ENCODE measurements at regions not wholly inside any gene's neighbourhood (a gene's known extent, or its start where the extent isn't known, plus 50 kb on each side); places are given as distances from the start of the nearest gene placed in this dataset.

DNA sequence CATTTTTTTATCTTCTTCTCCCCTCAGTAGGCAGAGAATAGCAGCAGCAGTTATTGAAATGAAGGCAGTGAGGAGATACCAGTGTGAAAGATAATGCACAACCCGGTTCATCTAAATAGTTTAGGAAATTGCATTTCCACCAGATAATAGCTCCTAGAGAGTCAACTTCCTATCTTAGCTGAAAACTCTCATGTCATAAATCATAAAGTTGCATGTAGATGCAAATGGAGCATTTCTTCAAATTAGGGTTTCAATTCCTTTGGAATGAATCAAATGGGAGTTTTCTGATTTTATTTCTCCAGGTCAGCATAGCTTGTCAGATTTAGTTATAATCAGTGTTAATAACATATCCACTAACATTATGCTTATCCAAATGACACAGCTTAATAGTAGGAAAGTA is 335.3 kb downstream of the CNTNAP4 start:
- Mint-ChIP-seq H3K27ac (no peak overlapping the region), H3K36me3 (ENCODE audit: low read depth) (no peaks in the 10 kb centered on the region), H3K9me3 (no peaks in the 10 kb centered on the region), H3K4me3 (no peak overlapping the region), H3K4me1 (no peaks in the 10 kb centered on the region), H3K27me3 (no peaks in the 10 kb centered on the region)
- ATAC-seq = no peak
- no peak for DNase-seq

DNA sequence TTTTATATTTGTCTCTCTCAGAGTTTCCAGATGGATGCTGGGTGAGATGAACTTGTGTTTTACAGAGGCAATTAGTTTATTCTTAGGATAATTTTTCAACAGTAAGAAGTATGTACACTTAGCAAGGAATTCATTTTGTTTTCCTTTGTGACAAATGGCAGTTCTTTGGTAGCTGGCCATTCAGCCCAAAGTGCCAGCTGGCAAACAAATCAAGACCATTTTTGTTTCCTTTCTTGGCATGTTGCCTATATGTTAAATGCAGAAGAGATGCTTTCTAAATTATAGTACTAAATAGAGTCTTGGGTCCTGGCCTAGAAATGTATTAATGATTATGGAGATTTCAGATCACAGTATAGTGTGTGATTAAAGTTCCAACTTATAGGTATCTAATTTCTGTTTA is 337.1 kb downstream of the CNTNAP4 start:
- no peaks in the 10 kb centered on the region for H3K36me3 Mint-ChIP-seq (ENCODE audit: low read depth)
- no peaks in the 10 kb centered on the region for H3K4me1 Mint-ChIP-seq
- H3K27me3 Mint-ChIP-seq = no peaks in the 10 kb centered on the region
- no peak overlapping the region for H3K27ac Mint-ChIP-seq
- H3K9me3 Mint-ChIP-seq = no peaks in the 10 kb centered on the region
- no peak for DNase-seq
- ATAC-seq = no peak
- no peak overlapping the region for H3K4me3 Mint-ChIP-seq

DNA sequence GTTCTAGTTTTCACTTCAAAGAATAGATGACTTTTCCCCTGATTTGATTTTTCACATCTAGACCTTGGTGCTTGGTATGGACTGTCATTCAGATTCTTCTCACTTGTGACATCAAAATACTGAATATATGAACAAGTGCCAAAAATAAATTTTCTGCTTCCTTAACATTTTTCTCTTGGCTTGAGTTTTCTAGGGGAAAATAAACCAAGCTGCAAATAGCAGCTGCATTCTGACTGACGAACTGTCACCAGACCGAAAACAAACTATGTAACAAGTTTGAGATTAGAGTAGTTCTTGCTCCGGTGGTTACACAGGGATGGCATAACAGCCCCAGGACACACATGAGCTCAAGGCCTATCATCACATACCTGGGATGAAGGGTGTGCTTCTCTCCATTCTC is 345.7 kb downstream of the CNTNAP4 start:
- Mint-ChIP-seq H3K36me3 (ENCODE audit: low read depth) (no peaks in the 10 kb centered on the region), H3K4me3 (no peak overlapping the region), H3K27me3 (no peaks in the 10 kb centered on the region), H3K9me3 (peaks cover 4% of the 10 kb centered on the region), H3K27ac (no peak overlapping the region), H3K4me1 (no peaks in the 10 kb centered on the region)
- no peak for DNase-seq
- ATAC-seq = no peak

DNA sequence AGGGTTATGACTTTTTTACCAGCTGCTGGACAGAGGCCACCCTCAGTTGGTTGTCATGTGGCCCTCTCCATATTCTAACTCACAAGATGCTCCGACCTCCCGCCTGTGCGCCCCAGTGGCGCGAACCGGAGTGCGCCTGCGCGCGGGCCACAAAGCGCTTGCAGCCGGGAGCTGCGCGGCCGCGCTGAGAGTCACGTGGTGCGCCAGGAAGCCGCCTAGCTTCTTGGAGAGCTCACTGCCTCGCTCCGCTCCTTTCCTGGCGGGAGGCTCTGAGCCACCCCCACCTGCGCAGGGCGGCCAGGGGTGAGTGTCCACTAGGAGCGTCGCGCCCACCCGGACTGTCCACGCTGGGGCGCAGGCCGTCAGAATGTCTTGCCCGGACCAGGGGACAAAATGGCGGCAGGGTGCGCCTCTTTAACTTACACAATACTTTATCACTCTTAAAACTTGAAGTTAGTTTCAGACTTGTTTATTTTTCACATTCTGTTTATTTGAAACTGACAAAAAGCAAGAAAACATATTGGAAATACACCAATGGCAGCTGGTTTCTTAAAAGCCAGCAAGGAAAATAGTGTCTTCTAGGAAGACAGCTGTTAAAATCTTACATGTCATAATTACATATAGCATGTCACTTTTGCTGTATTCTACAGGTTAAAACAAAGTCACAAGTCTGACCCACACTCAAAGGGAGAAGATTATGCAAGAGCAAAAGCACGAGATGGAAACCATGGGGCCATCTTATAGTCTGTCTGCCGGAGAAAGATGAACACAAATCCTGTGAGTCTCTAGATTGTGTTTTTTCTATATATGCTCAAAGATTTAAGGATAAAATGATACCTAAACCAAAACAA is 357.9 kb downstream of the CNTNAP4 start:
- Mint-ChIP-seq H3K27ac (no peak overlapping the region), H3K36me3 (ENCODE audit: low read depth) (no peaks in the 10 kb centered on the region), H3K9me3 (peaks cover 19% of the 10 kb centered on the region), H3K4me1 (no peaks in the 10 kb centered on the region), H3K27me3 (peaks cover 1% of the 10 kb centered on the region), H3K4me3 (no peak overlapping the region)
- DNase-seq (no peak), ATAC-seq (no peak)

DNA sequence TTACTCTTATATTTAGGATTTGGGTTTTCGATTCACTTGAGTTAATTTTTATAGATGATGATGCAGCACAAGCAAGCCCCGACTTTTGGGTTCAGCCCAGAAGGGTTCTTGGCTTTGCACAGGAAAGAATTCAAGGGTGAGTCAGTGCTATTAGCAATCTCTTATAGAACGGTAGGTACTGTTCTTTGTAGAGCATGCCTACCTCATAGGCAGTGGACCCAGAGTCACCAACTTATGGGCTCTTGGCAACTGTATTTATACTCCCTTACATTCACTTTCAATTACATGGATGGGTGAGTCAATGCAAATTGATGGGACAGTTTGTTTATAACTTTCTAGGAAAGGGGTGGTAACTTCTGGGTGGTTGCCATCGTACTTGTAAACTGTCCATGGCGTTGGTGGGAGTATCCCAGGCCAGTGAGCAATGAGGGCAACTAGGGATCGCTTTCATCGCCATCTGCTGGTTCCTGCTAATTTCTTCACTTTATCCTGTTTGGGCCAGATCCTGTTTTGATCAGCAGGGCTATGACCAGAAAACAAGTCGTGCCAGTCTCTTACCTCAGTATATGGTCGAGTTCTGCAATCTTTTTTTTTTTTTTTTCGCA is 362.6 kb downstream of the CNTNAP4 start:
- no peaks in the 10 kb centered on the region for H3K36me3 Mint-ChIP-seq (ENCODE audit: low read depth)
- no peak overlapping the region for H3K27ac Mint-ChIP-seq
- DNase-seq (no peak), ATAC-seq (no peak)
- peaks cover 5% of the 10 kb centered on the region for H3K9me3 Mint-ChIP-seq
- H3K4me3 Mint-ChIP-seq = no peak overlapping the region
- H3K27me3 Mint-ChIP-seq = no peaks in the 10 kb centered on the region
- H3K4me1 Mint-ChIP-seq = no peaks in the 10 kb centered on the region

DNA sequence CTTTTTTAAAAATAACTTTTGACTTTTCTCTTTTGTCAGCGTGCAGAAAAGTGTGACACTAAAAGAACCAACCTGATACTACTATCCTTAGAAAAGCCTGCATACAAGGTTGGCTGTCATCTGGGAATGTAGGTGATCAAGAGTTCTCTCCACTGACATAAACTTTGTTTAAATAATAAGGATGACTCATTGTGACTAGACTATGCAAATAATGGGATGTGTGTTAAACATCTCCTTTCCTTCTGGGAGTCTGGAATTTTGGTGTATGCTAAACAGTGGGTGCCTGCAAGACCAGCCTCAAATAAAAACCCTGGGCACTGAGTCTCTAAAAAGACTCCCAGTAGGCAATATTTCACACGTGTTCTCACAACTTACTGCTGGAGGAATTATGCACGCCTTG is 373.4 kb downstream of the CNTNAP4 start:
- no peaks in the 10 kb centered on the region for H3K4me1 Mint-ChIP-seq
- H3K27ac Mint-ChIP-seq = no peak overlapping the region
- DNase-seq (no peak), ATAC-seq (no peak)
- H3K36me3 Mint-ChIP-seq (ENCODE audit: low read depth) = no peaks in the 10 kb centered on the region
- peaks cover 5% of the 10 kb centered on the region for H3K9me3 Mint-ChIP-seq
- no peak overlapping the region for H3K4me3 Mint-ChIP-seq
- no peaks in the 10 kb centered on the region for H3K27me3 Mint-ChIP-seq

DNA sequence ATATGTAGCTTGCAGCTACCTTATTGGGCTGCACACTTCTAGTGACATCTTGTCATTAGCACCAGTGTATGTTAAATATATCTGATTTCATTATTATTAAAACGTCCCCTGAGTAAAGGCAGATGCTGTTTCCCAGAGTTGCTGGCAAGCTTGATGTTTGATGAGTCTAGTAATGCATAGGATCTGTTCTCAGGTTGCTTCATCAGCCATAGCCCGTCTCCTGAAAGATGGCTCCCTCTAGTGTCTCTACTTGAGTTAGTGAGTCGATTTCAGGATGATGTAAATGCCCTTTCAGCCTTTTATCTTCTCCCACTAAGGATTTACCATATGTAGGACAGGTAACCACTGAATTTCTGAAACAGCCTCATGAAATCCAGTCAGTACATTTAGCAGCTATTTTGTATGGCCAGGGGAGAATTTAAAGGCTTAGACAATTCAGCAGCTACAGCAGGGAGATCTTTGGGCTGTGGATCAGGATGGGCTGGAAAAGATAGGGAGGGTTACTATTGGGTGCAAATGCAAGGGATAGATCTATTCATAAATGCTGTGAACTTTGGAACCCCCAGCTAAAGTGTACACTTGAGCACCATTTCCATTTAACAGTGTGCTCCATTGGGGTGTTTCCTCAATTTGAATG is 376.3 kb downstream of the CNTNAP4 start:
- Mint-ChIP-seq H3K36me3 (ENCODE audit: low read depth) (no peaks in the 10 kb centered on the region), H3K9me3 (no peaks in the 10 kb centered on the region), H3K4me1 (no peaks in the 10 kb centered on the region), H3K4me3 (no peak overlapping the region), H3K27me3 (no peaks in the 10 kb centered on the region), H3K27ac (no peak overlapping the region)
- DNase-seq (no peak), ATAC-seq (no peak)

DNA sequence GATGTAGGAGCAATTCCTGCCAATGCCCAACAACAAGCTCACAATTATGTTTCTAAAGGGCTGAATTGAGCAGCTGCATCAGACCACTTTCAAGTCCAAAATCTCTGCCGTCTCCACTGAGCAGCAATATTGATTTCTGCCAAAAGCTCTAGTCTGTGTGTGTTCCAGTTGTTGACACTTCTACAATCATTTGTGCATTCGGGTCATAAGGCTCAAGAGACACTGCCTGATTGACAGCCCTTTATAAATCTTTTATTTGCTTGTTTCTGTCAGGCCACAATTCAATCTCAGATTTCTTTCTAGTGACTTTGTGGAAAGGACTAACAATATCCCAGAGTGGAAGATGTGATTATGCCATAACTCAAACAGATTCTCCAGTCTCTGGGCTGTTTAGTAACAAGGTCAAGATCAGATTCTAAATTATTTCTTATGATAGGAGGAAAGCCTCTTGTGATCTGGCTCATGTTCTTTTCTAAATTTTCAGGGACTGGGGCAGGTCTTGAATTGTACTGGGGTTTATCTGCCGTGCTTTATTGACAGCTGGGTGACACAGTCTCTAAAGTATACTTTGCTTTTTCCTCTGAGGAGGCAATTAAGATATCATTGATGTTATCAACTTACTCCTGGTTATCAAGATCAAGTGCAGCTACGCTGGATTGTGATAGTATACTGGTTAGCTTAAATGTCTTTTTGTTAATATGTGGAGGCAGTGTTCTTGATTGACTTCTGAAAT is 377.1 kb downstream of the CNTNAP4 start:
- DNase-seq (no peak), ATAC-seq (no peak)
- Mint-ChIP-seq H3K9me3 (no peaks in the 10 kb centered on the region), H3K27ac (no peak overlapping the region), H3K4me3 (no peak overlapping the region), H3K4me1 (no peaks in the 10 kb centered on the region), H3K27me3 (no peaks in the 10 kb centered on the region), H3K36me3 (ENCODE audit: low read depth) (no peaks in the 10 kb centered on the region)

DNA sequence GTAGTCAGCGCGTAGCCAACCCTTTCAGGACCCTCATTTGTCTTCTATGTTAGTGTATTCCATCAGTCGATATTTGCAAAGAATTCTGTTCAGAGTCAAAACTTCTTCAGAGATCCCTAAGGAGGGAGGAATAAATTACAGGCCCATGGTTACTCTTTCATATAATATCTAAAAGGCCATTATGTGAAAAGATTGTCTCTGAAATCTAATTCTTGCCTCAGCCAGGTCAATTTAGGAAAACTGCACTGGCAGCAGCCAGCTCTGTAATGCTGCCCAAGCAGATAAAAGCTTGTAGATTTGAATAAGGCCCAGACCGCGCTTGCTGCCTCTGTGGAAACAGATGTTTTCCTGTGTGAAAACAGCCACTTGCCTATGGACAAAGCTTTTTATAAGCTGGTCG is 379.8 kb downstream of the CNTNAP4 start:
- Mint-ChIP-seq H3K36me3 (ENCODE audit: low read depth) (no peaks in the 10 kb centered on the region), H3K4me3 (no peak overlapping the region), H3K9me3 (no peaks in the 10 kb centered on the region), H3K4me1 (no peaks in the 10 kb centered on the region), H3K27me3 (no peaks in the 10 kb centered on the region), H3K27ac (no peak overlapping the region)
- DNase-seq = no peak
- no peak for ATAC-seq

DNA sequence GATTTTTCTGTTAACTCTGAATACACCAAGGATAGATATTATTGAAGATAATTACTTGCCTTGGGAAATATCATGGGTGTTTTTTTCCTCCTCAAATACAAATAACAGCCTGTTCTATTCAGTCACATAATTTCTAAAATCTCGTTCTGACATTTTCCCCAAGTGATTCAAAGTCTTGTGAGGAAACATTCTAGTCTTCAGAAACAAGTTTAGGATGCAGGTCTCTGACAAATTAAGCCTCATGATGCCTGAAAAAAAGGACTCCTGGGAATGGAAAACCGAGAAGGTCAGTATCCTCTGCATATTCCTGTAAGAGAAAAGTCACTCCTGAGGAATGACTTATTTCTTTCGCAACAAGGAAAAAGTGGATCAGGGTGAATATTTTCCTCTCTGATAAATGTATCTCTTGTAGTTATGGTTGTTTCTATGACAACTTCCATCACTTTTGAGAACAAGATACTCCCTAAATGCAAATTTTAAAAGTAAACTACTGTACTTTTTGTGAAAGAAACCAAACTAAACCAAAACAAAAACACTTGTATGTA is 384.6 kb downstream of the CNTNAP4 start:
- ATAC-seq (no peak), DNase-seq (no peak)
- H3K4me3 Mint-ChIP-seq = no peak overlapping the region
- no peaks in the 10 kb centered on the region for H3K36me3 Mint-ChIP-seq (ENCODE audit: low read depth)
- no peaks in the 10 kb centered on the region for H3K27me3 Mint-ChIP-seq
- H3K9me3 Mint-ChIP-seq = no peaks in the 10 kb centered on the region
- no peak overlapping the region for H3K27ac Mint-ChIP-seq
- no peaks in the 10 kb centered on the region for H3K4me1 Mint-ChIP-seq

DNA sequence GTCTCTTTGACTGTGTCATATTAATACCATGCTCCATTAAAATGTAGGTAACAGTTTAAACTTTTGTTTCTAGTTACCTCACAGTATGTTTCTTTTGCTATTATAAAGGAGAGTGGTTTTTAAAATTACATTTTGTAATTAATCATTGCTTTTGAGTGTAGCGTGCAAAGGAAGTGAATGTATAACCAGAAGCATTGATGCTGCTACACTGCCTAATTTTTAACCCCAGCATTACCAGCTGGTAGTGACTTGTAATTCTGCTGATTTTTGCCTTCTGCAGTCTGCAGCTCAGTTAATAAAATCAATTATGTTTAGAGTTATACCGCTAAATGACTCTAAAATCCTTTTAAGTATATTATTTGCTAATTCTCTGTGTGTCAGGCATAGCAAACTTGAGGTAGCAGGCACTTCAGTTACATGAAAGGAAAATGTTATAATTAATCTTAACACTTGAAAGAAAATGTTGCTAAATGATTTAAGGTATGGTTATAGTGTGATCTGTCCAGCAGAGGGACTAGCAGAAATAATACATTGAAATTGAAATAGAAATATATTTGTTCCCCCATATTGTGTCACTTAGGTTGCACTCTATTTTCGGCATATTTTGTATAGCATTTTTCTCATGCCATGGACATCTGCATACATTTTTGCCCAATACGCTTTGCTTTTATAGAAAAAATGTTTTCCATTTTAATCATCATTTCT is 388.5 kb downstream of the CNTNAP4 start:
- no peaks in the 10 kb centered on the region for H3K36me3 Mint-ChIP-seq (ENCODE audit: low read depth)
- ATAC-seq (no peak), DNase-seq (no peak)
- H3K4me3 Mint-ChIP-seq = no peak overlapping the region
- H3K9me3 Mint-ChIP-seq = no peaks in the 10 kb centered on the region
- H3K27ac Mint-ChIP-seq = no peak overlapping the region
- H3K27me3 Mint-ChIP-seq = no peaks in the 10 kb centered on the region
- H3K4me1 Mint-ChIP-seq = no peaks in the 10 kb centered on the region

DNA sequence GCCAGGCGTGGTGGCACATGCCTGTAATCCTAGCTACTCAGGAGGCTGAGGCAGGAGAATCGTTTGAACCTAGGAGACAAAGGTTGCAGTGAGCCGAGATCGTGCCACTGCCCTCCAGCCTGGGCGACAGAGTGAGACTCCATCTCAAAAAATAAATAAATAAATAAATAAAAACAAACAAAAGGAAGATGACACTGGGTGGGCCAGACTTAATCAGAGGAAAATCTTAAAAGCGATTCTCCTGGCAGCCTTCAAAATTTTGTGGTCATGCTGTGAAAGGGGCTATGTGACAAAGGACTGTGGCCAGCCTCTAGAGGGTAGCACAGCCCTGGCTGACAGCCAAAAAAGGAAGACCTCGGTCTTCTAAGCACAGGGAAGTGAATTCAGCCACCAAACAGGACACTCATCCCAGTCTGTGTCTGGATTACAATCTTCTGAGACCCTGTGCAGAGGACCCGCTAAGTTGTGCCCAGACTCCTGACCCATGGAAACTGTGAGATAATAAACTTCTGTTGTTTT is 391.1 kb downstream of the CNTNAP4 start:
- Mint-ChIP-seq H3K27me3 (no peaks in the 10 kb centered on the region), H3K27ac (no peak overlapping the region), H3K9me3 (no peaks in the 10 kb centered on the region), H3K4me3 (no peak overlapping the region), H3K36me3 (ENCODE audit: low read depth) (no peaks in the 10 kb centered on the region), H3K4me1 (no peaks in the 10 kb centered on the region)
- ATAC-seq (no peak), DNase-seq (no peak)

DNA sequence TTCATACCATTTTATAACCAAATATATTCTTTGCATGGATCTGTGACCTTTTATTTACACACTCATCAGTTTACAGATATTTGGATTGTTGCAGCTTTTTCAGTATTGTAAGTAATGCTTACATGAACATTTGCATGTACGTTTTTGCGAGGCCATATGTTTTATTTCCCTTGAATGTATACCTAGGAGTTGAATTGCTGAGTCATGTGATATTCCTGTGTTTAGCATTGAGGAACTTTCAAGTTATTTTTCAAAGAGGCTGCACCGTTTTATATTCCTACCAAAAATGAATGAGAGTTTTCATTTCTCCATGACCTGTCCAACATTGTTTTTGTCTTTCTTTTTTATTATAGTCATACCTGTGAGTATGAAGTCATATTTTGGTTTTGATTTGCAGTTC is 392.1 kb downstream of the CNTNAP4 start:
- H3K9me3 Mint-ChIP-seq = no peaks in the 10 kb centered on the region
- no peaks in the 10 kb centered on the region for H3K4me1 Mint-ChIP-seq
- H3K4me3 Mint-ChIP-seq = no peak overlapping the region
- no peaks in the 10 kb centered on the region for H3K36me3 Mint-ChIP-seq (ENCODE audit: low read depth)
- DNase-seq (no peak), ATAC-seq (no peak)
- H3K27me3 Mint-ChIP-seq = no peaks in the 10 kb centered on the region
- no peak overlapping the region for H3K27ac Mint-ChIP-seq
